HG02571 (cell line): ENCODE measurements at regions not wholly inside any gene's neighbourhood (a gene's known extent, or its start where the extent isn't known, plus 50 kb on each side); places are given as distances from the start of the nearest gene placed in this dataset.
A peak's percentile ranks its signal among the peaks of the same experiment; 100 is the strongest.

Experiments used
- ATAC-seq: cut with Tn5 transposase; IDR thresholded peaks from one replicate; pipeline ENCODE4 v1.9.1; 2021; ENCODE audit warnings: mild to moderate bottlenecking, moderate library complexity; ENCODE audit not compliant: unreplicated experiment

DNA sequence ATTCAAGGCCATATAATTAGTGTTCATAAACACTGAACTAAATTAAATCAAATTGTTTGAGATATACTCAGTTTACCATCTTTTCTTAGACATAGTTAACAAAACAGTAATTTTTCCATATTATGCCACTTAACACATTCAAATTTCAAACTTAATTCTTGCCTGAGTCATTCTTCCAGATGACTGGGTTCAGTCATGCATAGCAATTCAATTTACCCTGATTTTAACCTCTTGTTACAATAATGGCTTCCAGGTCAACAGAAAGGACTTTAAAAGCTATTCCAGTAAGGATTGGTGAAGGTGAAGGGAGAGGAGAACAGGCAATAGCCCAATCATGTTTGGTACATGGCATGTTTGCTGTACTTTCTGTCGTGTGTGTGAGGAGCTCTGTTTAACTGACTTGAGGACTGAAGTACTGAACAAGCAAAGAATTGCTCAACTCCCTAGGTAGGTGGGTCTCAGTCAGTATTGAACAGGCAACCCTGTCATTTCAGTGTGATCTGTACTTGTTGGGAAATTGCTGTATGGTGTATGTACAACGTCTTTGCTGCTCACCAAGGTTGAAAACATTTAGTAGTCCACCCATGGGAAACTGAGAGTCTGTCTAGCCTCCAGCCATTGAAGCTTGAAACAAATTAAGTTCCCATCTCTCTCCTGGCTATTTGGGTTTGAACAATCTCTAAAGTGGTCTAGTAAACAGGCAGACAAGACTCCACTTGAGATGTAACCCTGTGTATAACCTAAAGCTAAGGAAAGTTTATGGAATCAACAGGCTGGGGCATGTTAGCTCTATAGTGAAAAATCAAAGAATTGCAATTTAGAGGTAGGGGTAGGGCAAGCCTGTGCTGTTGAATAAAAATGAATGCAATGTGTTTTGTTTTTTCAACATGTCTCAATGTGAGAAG is 327.2 kb downstream of the BTG1 start:
- ATAC-seq, result no peak

DNA sequence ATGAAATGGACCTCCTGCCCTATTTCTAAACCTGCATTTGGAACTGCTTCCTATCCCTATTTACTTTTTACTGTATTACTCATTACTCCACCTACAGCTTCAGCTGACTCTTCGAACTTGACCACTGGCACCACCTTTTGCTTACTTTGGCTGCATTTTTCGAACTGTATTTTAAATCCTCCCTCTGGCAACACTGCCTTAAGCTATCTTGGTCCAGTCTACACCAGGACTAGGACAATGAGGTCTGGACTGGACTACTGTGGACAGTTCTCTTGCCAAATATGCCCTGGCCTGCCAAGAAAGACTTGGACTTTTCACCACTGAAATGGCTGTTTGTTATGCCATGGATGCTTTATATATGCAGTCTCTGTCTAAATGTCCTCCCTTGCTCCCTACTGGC is 328.1 kb downstream of the BTG1 start:
- ATAC-seq, result no peak

DNA sequence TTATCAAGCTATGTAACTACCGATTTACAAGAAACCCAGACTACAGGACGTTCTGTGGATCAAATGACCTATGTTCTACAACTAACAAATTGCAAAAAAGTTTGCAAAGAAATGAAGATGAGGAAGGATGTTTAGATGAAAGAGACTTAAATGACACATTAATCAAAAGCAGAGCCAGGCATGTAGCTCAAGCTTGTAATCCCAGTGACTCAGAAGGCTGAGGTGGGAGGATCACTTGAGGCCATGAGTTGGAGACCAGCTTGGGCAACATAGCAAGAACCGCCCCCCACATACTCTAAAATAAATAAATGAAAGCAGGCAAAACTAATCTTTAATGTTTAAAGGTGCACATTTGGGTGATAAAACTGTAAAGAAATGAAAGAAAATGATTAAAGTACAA is 331.9 kb downstream of the BTG1 start:
- no peak for ATAC-seq

GRCh38 chr12:91811481-91812287 is 334.0 kb downstream of the BTG1 start:
- ATAC-seq, result no peak

GRCh38 chr12:91810531-91811451 is 334.9 kb downstream of the BTG1 start:
- no peak for ATAC-seq

GRCh38 chr12:91810077-91810476 is 335.6 kb downstream of the BTG1 start:
- no peak for ATAC-seq

DNA sequence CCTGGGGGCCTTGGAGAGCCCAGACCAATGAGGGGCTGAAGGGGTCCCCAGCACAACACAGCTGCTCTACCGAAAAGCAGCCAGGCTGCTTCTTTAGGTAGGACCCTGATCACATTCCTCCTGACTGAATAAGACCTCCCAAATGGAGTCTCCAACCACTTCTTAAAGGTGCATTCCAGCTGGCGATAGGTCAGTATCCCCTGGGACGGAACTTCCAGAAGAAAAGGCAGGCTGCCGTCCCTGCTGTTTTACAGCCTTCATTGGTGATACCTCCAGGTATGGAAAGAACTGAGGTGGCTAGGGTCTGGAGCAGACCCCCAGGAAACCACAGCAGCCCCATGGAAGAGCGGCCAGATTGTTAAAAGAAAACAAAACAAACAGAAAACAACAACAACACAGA is 340.6 kb downstream of the BTG1 start:
- no peak for ATAC-seq

DNA sequence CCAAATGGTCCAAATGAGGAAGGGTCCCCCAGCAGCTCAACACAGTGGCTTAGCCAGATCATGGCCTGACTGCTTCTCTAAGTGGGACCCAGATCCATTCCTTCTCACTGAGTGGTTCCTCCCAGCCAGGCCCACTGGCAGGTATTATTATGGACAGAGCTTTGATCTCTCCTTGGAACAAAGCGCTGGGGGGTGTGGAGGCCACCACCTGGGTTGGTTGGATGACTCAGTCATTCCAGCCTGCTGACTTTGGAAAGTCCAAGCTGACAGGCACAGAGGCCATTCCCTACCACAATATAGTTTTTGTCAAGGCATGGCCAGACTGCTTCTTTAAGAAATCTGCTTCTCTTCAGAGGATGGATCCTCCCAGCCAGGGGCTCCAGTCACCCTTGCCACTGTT is 341.1 kb downstream of the BTG1 start:
- ATAC-seq, result no peak

- no peak for ATAC-seq
These were observed 344.6 kb downstream of the BTG1 start for GRCh38 chr12:91801048-91801447.

GRCh38 chr12:91793676-91794075 is 352.0 kb downstream of the BTG1 start:
- ATAC-seq, result no peak

DNA sequence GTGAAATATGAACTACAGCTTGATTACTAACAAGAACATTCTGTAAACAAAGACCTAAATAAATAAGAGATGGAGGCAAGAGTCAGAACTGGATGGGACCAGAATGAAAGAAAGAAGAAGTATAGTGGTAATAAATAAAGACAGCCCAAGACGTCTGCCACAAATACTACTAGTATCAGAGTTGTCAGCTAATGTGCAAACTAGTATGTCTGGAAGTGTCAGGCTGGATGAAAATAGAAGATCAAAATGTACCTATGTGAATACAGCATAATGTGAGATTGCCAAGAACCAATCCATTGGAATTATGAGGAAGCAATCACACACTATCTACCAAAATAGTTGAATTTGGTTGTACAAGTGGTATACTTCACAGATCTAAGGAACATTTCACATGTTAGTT is 353.0 kb downstream of the BTG1 start:
- ATAC-seq, result no peak

DNA sequence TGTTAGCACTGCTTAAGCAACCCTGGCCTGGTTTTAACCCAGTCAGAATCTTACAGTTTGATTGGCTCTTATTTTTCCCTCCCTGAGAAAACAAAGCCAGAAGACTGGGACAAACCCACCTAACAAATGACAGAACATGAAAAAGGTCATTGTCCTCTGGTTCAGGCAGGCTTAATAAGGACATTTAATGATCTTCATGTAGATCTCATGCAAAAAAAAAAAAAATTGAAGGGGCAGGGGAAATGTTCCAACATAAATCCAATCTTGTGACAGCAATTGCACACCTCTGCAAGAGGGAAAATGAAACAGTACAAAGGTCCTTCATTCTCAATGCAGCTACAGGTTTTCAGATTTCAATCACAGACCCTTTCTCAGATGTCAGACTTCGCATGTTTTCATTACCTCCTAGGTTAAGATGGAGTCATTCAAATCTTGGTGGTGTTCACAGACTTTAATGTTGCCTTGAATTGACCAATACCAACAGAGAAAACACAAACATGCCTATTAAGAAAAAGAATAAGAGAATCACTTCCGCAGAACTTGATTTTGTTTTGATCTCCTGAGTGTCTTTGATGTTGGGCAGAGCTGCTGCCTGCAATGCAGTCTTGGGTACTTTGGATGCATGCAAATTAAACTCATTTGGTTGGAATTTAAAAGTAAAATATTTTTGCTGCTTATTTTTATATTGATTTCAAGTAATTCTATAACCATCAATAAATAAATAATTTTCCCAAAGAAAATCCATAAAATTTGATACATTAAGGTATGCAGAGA is 359.0 kb downstream of the BTG1 start:
- ATAC-seq, result no peak

DNA sequence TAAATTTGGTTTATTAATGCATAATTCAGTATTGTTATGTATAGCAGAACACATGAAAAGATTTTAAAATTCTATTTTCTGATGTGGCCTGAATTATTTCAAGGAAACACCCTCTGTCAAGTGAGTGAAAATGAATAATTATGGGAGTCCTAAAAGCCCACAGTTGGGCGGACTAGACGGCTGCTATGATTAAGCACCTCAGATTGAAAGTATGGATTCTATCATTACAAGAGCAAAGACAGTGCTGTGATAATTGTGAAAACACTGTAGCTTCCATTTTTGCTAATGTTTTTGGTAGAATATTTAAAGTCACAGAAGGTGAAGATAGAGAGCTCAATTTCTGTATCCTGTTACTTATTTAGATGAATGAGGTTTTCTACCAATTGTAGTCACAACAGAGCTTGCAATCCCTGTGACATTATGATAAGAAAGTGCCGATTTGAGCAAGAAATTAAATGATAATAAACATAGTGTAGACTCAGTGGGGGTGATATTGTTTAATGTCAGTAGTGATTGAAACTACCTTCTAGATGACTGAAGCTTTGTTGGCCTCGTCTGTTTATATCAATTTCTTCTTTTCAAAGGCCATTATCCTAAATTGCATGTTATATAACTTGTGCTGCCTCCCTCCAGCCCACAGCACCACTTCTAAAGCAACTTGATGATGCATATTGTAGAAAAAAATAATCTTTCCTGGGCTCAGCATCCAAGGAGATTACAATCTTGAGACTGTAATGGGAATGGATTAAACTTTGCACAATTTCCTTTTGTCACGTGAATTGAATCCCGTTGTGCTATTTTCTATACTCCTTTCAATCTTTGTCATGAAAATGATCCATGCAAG is 359.8 kb downstream of the BTG1 start:
- ATAC-seq, result no peak

DNA sequence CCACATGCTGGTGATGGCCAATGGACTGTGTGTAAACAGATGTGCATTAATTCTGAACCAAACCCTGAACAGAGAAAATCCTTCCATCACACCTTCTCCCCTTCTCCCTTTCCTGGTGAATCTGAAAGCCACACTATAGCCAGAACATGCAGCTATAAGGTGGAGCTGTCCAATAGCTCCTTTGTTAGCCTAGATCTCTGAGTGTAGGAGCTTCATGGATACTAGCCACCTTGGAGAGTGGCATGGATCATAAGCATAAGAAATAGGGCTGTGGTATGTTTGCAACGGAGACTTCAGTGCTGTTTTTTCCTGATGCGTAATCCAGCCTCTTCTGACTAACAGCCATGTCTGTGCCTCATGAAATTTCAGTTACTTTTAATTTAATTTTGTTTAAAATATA is 364.5 kb downstream of the BTG1 start:
- no peak for ATAC-seq

DNA sequence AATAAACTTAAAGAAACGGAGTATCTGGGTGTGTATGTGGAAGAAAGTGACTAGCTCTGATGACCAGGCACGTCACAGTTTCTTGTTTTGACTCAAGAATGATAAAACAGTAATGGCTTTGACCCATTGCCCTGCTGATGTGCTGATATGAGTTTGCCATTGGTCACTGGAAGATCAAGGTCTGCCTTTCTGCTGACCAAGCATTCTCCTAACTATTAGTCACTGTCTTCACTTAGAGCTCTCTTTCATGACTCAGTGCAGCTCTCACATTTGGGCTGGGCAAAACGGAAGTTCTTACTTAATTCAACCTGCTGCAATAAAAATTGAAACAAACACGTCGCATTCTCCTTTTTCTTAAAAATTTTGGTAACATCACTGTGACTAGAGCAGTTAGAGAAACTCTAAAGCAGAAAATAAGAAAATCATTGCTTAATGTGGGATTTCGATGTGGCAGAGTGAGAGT is 366.7 kb downstream of the BTG1 start:
- peak; percentile 97 for ATAC-seq

- peak; percentile 43 for ATAC-seq
These were observed 367.4 kb downstream of the BTG1 start for GRCh38 chr12:91778091-91778832.

DNA sequence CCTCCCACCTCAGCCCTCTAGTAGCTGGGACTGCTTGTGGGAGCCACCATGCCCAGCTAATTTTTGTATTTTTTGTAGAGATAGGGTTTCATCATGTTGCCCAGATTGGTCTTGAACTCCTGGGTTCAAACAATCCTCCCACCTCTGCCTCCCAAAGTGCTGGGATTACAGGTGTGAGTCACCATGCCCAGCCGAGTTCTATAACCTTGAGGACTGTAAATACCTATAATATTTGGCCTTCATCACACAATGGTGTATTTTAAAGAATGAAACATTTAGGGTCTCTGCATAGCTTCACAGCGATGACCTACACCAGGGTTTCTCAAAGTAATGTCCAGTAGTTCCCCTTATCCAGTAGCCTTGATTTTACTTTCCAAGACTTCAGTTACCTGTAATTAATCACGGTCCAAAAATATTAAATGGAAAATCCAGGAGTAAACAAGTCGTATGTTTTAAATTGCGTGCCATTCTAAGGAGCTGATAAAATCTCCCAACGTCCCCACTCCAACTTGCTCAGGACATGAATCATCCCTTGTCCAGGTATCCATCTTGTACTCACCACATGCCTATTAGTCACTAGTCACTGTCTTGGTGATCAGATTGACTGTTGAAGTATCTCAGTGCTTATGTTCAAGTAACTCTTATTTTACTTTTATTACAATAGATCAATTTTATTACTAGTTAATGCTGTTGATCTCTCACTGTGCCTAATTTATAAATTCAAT is 368.2 kb downstream of the BTG1 start:
- ATAC-seq, result no peak

- ATAC-seq, result no peak
These were observed 371.2 kb downstream of the BTG1 start for GRCh38 chr12:91774434-91774921.
